H1 (cell line): ENCODE measurements at regions not wholly inside any gene's neighbourhood (a gene's known extent, or its start where the extent isn't known, plus 50 kb on each side); places are given as distances from the start of the nearest gene placed in this dataset.

ENCODE experiments used
- CTCF ChIA-PET: fragments of 300-600 bp; sonication (Branson Sonifier 250); formaldehyde crosslinking; loops from one replicate; lab custom pipeline; 2021; ENCODE audit not compliant: partially characterized antibody; lab: Charles Lee
- POLR2A ChIA-PET: fragments of 300-600 bp; sonication (Branson Sonifier 250); formaldehyde crosslinking; loops from one replicate; lab custom pipeline; 2021; ENCODE audit warnings: inconsistent platforms; ENCODE audit not compliant: partially characterized antibody; lab: Charles Lee
- DNase-seq, 2 experiments: peaks; one replicate each; pipeline versions ENCODE4 v3.0.0 to v3.0.0-alpha.2; 2010 to 2022; ENCODE audit warnings: low spot score in 2 of 2, low read depth in 1 of 2, mixed read lengths in 1 of 2
- FAIRE-seq: peaks from 2 replicates; lab custom pipeline; 2011; peaks lifted over from hg19 to GRCh38; lab: Jason Lieb, UNC
- H2AFZ ChIP-seq: 2 replicates; pipeline ENCODE4 v1.8.1; 2012; ENCODE audit warnings: low read length, inconsistent platforms
- H2AK5ac ChIP-seq: 2 replicates; pipeline ENCODE4 v1.6.1; 2013; ENCODE audit warnings: low read depth, low read length
- H2BK120ac ChIP-seq: replicated peaks from 2 replicates; pipeline ENCODE3; 2013; ENCODE audit warnings: low read depth, low read length, inconsistent platforms
- H2BK12ac ChIP-seq: 2 replicates; pipeline ENCODE4 v1.6.1; 2013; ENCODE audit warnings: low read depth, low read length
- H2BK15ac ChIP-seq: 2 replicates; pipeline ENCODE4 v1.6.1; 2013; ENCODE audit warnings: low read length
- H2BK20ac ChIP-seq: 2 replicates; pipeline ENCODE4 v1.6.1; 2013; ENCODE audit warnings: low read length
- H2BK5ac ChIP-seq: 2 replicates; pipeline ENCODE4 v1.6.1; 2013; ENCODE audit warnings: low read depth, low read length
- H3K14ac ChIP-seq: 2 replicates; pipeline ENCODE4 v1.6.1; 2013; ENCODE audit warnings: inconsistent platforms; ENCODE audit not compliant: insufficient read length
- H3K18ac ChIP-seq: 2 replicates; pipeline ENCODE4 v1.6.1; 2013; ENCODE audit warnings: low read length; ENCODE audit errors: extremely low read depth
- H3K23ac ChIP-seq: 2 replicates; pipeline ENCODE4 v1.6.1; 2013; ENCODE audit warnings: inconsistent platforms; ENCODE audit not compliant: insufficient read length
- H3K23me2 ChIP-seq: 2 replicates; pipeline ENCODE4 v1.6.1; 2013; ENCODE audit warnings: low read depth, low read length
- H3K27ac ChIP-seq: 2 replicates; pipeline ENCODE4 v1.6.1; 2011; ENCODE audit warnings: low read depth, low read length, inconsistent platforms
- H3K27me3 ChIP-seq, 4 experiments: replicated peaks in 1 of 4; 1 replicate in 1 of 4; 2 replicates in 3 of 4; pipeline versions ENCODE4 v1.6.1 to v1.8.1; 2011 to 2013; ENCODE audit warnings: low read length in 3 of 4, mild to moderate bottlenecking in 3 of 4, inconsistent platforms in 2 of 4, mixed read lengths in 2 of 4, moderate library complexity in 1 of 4; ENCODE audit not compliant: control insufficient read depth in 3 of 4, insufficient read depth in 3 of 4; ENCODE audit errors: extremely low read depth in 1 of 4
- H3K36me3 ChIP-seq, 4 experiments: 2 replicates each; pipeline versions ENCODE4 v1.6.1 to v1.8.1; 2011 to 2013; ENCODE audit warnings: mild to moderate bottlenecking in 4 of 4, low read length in 3 of 4, moderate library complexity in 2 of 4, control low read depth in 1 of 4, inconsistent platforms in 1 of 4; ENCODE audit not compliant: insufficient read depth in 4 of 4, control insufficient read depth in 2 of 4
- H3K4ac ChIP-seq: replicated peaks from 2 replicates; pipeline ENCODE3; 2013; ENCODE audit warnings: low read length, low read depth, mixed read lengths, inconsistent platforms; ENCODE audit not compliant: insufficient read length
- H3K4me1 ChIP-seq, 4 experiments: replicated peaks in 1 of 4; 1 replicate in 1 of 4; 2 replicates in 3 of 4; pipeline versions ENCODE4 v1.6.1 to v1.8.1; 2011 to 2013; ENCODE audit warnings: low read length in 3 of 4, inconsistent platforms in 2 of 4, mixed read lengths in 1 of 4; ENCODE audit not compliant: insufficient read depth in 4 of 4, control insufficient read depth in 3 of 4
- H3K4me2 ChIP-seq, 2 experiments: 2 replicates each; pipeline versions ENCODE4 v1.6.1 to v1.8.1; 2011 to 2013; ENCODE audit warnings: low read depth in 2 of 2, low read length in 2 of 2, control low read depth in 1 of 2, inconsistent platforms in 1 of 2, mild to moderate bottlenecking in 1 of 2; ENCODE audit not compliant: insufficient read depth in 1 of 2
- H3K4me3 ChIP-seq, 4 experiments: fragments of 200-600, 300-600 bp in 1 of 4; sonication (generic), shearing (Covaris generic), sonication (Bioruptor Twin) in 1 of 4; 2 replicates each; pipeline versions ENCODE4 v1.5.1 to v1.8.1; 2011 to 2016; ENCODE audit warnings: low read length in 4 of 4, low read depth in 3 of 4, control low read depth in 2 of 4, inconsistent platforms in 2 of 4, mild to moderate bottlenecking in 2 of 4, mixed read lengths in 1 of 4, moderate library complexity in 1 of 4; ENCODE audit not compliant: insufficient read depth in 2 of 4; ENCODE audit errors: extremely low read depth in 1 of 4
- H3K56ac ChIP-seq: replicated peaks from 2 replicates; pipeline ENCODE3; 2013; ENCODE audit warnings: low read depth, mild to moderate bottlenecking, mixed read lengths, low read length, inconsistent platforms; ENCODE audit not compliant: insufficient read length
- H3K79me1 ChIP-seq: 2 replicates; pipeline ENCODE4 v1.6.1; 2013; ENCODE audit warnings: low read depth, low read length, control low read depth
- H3K79me2 ChIP-seq, 2 experiments: 2 replicates each; pipeline versions ENCODE4 v1.6.1 to v1.8.1; 2012 to 2013; ENCODE audit warnings: low read length in 2 of 2, mild to moderate bottlenecking in 2 of 2, inconsistent platforms in 1 of 2; ENCODE audit not compliant: insufficient read depth in 2 of 2, control insufficient read depth in 1 of 2
- H3K9ac ChIP-seq, 4 experiments: replicated peaks in 1 of 4; 1 replicate in 1 of 4; 2 replicates in 3 of 4; pipeline versions ENCODE4 v1.6.1 to v1.8.1; 2011 to 2013; ENCODE audit warnings: low read depth in 3 of 4, low read length in 3 of 4, control low read depth in 2 of 4, mild to moderate bottlenecking in 2 of 4, moderate library complexity in 2 of 4, inconsistent platforms in 1 of 4; ENCODE audit errors: extremely low read depth in 1 of 4
- H3K9me3 ChIP-seq, 2 experiments: 2 replicates each; pipeline versions ENCODE4 v1.6.1 to v1.8.1; 2012 to 2013; ENCODE audit warnings: mild to moderate bottlenecking in 2 of 2, moderate library complexity in 2 of 2, control low read depth in 1 of 2, inconsistent platforms in 1 of 2, low read depth in 1 of 2, low read length in 1 of 2, mixed read lengths in 1 of 2; ENCODE audit not compliant: insufficient read depth in 2 of 2
- H4K20me1 ChIP-seq, 2 experiments: replicated peaks in 1 of 2; 2 replicates each; pipeline versions ENCODE3 to v1.8.1; 2011 to 2013; ENCODE audit warnings: inconsistent platforms in 2 of 2, low read length in 2 of 2, mild to moderate bottlenecking in 1 of 2; ENCODE audit not compliant: insufficient read depth in 2 of 2, control insufficient read depth in 1 of 2
- H4K5ac ChIP-seq: 2 replicates; pipeline ENCODE4 v1.6.1; 2013; ENCODE audit warnings: low read length, low read depth, mixed read lengths, inconsistent platforms; ENCODE audit not compliant: insufficient read length
- H4K8ac ChIP-seq: 2 replicates; pipeline ENCODE4 v1.8.0; 2013; ENCODE audit warnings: mild to moderate bottlenecking, moderate library complexity, low read length, inconsistent platforms; ENCODE audit not compliant: insufficient read depth; ENCODE audit errors: extremely low read depth
- H4K91ac ChIP-seq: replicated peaks from 2 replicates; pipeline ENCODE3; 2013; ENCODE audit warnings: low read length, mixed read lengths, inconsistent platforms; ENCODE audit not compliant: insufficient read length
- BACH1 ChIP-seq: IDR thresholded peaks from 2 replicates; pipeline ENCODE4 v1.6.1; 2012; ENCODE audit warnings: low read length, improper control_type of control experiment
- CHD2 ChIP-seq: IDR thresholded peaks from 2 replicates; pipeline ENCODE4 v1.6.1; 2012; ENCODE audit warnings: low read length, improper control_type of control experiment
- POU5F1 ChIP-seq: IDR thresholded peaks from 2 replicates; pipeline ENCODE4 v1.6.1; 2011; ENCODE audit warnings: low read depth, mild to moderate bottlenecking, low read length, moderate library complexity
- SIRT6 ChIP-seq: IDR thresholded peaks from one replicate; pipeline ENCODE4 v1.7.1; 2012; ENCODE audit warnings: low read length, inconsistent platforms
- SIX5 ChIP-seq: IDR thresholded peaks from 2 replicates; pipeline ENCODE4 v1.6.1; 2011; ENCODE audit warnings: mild to moderate bottlenecking, low read depth, low read length
- SP4 ChIP-seq: IDR thresholded peaks from 2 replicates; pipeline ENCODE4 v1.6.1; 2012; ENCODE audit warnings: low read length, inconsistent platforms
- ZNF274 ChIP-seq: IDR thresholded peaks from 2 replicates; pipeline ENCODE4 v1.7.0; 2012; ENCODE audit warnings: low read length, borderline replicate concordance; ENCODE audit errors: extremely low read depth
- WGBS, 2 experiments: shearing (Covaris generic) in 1 of 2; methylation state at CpG; one replicate each; pipeline versions ENCODE4 v1.1.6 to v1.1.7; 2013 to 2015; ENCODE audit warnings: low lambda C conversion rate in 2 of 2, mixed read lengths in 2 of 2, inconsistent platforms in 1 of 2, low coverage in 1 of 2, missing lambda C conversion rate in 1 of 2; ENCODE audit not compliant: insufficient replicate concordance in 2 of 2, insufficient coverage in 1 of 2, insufficient read length in 1 of 2; ENCODE audit errors: extremely low coverage in 1 of 2, missing lambda C conversion rate in 1 of 2; 5-methylcytosine and 5-hydroxymethylcytosine counted together
- TF ChIP-seq, protein P1 (sequence below): IDR thresholded peaks from 2 replicates; pipeline ENCODE4 v1.6.1; 2011; ENCODE audit warnings: low read length, improper control_type of control experiment

GRCh38 chr13:79671420-79671819 is 190.5 kb downstream of the NDFIP2 start:
- no peak overlapping the region for H2BK120ac ChIP-seq
- H3K27ac ChIP-seq = no peak overlapping the region
- no peak overlapping the region for H2BK5ac ChIP-seq
- no peaks in the 10 kb centered on the region for H3K79me1 ChIP-seq
- H2AFZ ChIP-seq = no peak overlapping the region
- DNase-seq (no peak), FAIRE-seq (no peak)
- no peak overlapping the region for H2AK5ac ChIP-seq
- H3K4ac ChIP-seq = no peak overlapping the region
- no peak overlapping the region for H2BK12ac ChIP-seq
- H3K79me2 ChIP-seq = no peaks in the 10 kb centered on the region
- H3K14ac ChIP-seq = no peak overlapping the region
- POLR2A ChIA-PET = no interaction called here
- no peak overlapping the region for H3K23ac ChIP-seq
- no peak overlapping the region for H3K9ac ChIP-seq
- TF ChIP-seq CHD2 (no peak), SIX5 (no peak), POU5F1 (no peak), SP4 (no peak), BACH1 (no peak), SIRT6 (no peak), ZNF274 (no peak)
- TF ChIP-seq, protein P1, sequence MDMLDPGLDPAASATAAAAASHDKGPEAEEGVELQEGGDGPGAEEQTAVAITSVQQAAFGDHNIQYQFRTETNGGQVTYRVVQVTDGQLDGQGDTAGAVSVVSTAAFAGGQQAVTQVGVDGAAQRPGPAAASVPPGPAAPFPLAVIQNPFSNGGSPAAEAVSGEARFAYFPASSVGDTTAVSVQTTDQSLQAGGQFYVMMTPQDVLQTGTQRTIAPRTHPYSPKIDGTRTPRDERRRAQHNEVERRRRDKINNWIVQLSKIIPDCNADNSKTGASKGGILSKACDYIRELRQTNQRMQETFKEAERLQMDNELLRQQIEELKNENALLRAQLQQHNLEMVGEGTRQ = no peak
- no peak overlapping the region for H3K4me3 ChIP-seq
- no peaks in the 10 kb centered on the region for H3K9me3 ChIP-seq
- no peaks in the 10 kb centered on the region for H3K36me3 ChIP-seq
- H4K91ac ChIP-seq = no peak overlapping the region
- no peaks in the 10 kb centered on the region for H3K4me1 ChIP-seq
- no peak overlapping the region for H3K4me2 ChIP-seq
- H3K23me2 ChIP-seq = no peaks in the 10 kb centered on the region
- no peaks in the 10 kb centered on the region for H4K20me1 ChIP-seq
- no peak overlapping the region for H4K5ac ChIP-seq
- no peak overlapping the region for H4K8ac ChIP-seq
- no peak overlapping the region for H2BK15ac ChIP-seq
- no peaks in the 10 kb centered on the region for H3K27me3 ChIP-seq
- H3K56ac ChIP-seq = no peak overlapping the region
- WGBS, 2 experiments = 76% methylated on average over 2 of the region's 2 CpGs; no CpG with 5 or more reads in 1 of the 2 experiments
- CTCF ChIA-PET = interaction anchor here (0.7 to 5.9 kb wide), 4 partner anchors 8 to 191 kb away, joined by 3 to 32 read pairs (median 4); partner anchors contain the start of gene NDFIP2
- no peak overlapping the region for H3K18ac ChIP-seq
- H2BK20ac ChIP-seq = no peak overlapping the region
